ENCODE measurements at regions not wholly inside any gene's neighbourhood (a gene's known extent, or its start where the extent isn't known, plus 50 kb on each side); places are given as distances from the start of the nearest gene placed in this dataset.

DNA sequence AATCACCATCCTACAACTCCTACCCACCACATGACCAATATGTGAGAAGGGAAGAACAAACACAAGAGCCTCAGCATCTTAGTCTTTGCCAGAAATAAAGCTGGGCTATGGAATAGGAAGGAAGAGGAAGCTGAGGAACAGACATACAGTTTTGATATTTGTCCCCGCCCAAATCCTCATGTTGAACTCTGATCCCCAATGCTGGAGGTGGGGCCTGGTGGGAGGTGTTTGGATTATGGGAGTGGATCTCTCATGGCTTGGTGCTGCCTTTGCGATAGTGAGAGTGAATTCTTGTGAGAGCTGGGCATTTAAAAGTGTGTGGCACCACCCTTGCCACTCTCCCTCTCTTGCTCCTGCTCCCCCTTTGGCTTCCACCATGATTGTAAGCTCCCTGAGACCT is 52.4 kb upstream of the NLK start:
- H3K4me2 ChIP-seq (ENCODE audit: low read length) = no peak overlapping the region
- H3K79me2 ChIP-seq (ENCODE audit: insufficient read depth, low read depth, low read length) = no peaks in the 10 kb centered on the region
- H2AFZ ChIP-seq (ENCODE audit: low read length) = no peak overlapping the region
- no peaks in the 10 kb centered on the region for H4K20me1 ChIP-seq (ENCODE audit: insufficient read depth, low read length)
- peaks cover 4% of the 10 kb centered on the region for H3K4me1 ChIP-seq (ENCODE audit: insufficient read depth, low read length, poor library complexity, severe bottlenecking)
- H3K4me3 ChIP-seq (ENCODE audit: low read depth, low read length, poor library complexity, severe bottlenecking) = no peak overlapping the region
- no peaks in the 10 kb centered on the region for H3K9me2 ChIP-seq (ENCODE audit: insufficient read depth, low read length)
- H3K9me3 ChIP-seq (ENCODE audit: low read length) = no peaks in the 10 kb centered on the region
- intact Hi-C loops (cut with micrococcal nuclease; ENCODE audit: unreplicated experiment) = no loop called here
- TF ChIP-seq CTCF (conservative IDR thresholded peaks at IDR 0.05; ENCODE audit: low read length) (no peak), EZH2phosphoT487 (IDR thresholded peaks at IDR 0.05; ENCODE audit: borderline replicate concordance, low read depth, low read length) (no peak)
- no TSS peak for BruUV-seq (replicated peaks)
- H3K27ac ChIP-seq (ENCODE audit: low read depth, low read length, poor library complexity, severe bottlenecking) = no peak overlapping the region
- ChIA-PET CTCF (ENCODE audit: unreplicated experiment) (no interaction called here), POLR2A (no interaction called here)
- H3K36me3 ChIP-seq (ENCODE audit: insufficient read depth, low read length) = no peaks in the 10 kb centered on the region
- no peak for DNase-seq (ENCODE audit: low spot score)

- TF ChIP-seq CTCF (conservative IDR thresholded peaks at IDR 0.05; ENCODE audit: low read length) (no peak), EZH2phosphoT487 (IDR thresholded peaks at IDR 0.05; ENCODE audit: borderline replicate concordance, low read depth, low read length) (no peak)
- DNase-seq (ENCODE audit: low spot score) = no peak
- H3K4me3 ChIP-seq (ENCODE audit: low read depth, low read length, poor library complexity, severe bottlenecking) = no peak overlapping the region
- ChIA-PET POLR2A (no interaction called here), CTCF (ENCODE audit: unreplicated experiment) (no interaction called here)
- intact Hi-C loops (cut with micrococcal nuclease; ENCODE audit: unreplicated experiment) = no loop called here
- no peak overlapping the region for H3K27ac ChIP-seq (ENCODE audit: low read depth, low read length, poor library complexity, severe bottlenecking)
- no peaks in the 10 kb centered on the region for H3K36me3 ChIP-seq (ENCODE audit: insufficient read depth, low read length)
- H3K79me2 ChIP-seq (ENCODE audit: insufficient read depth, low read depth, low read length) = no peaks in the 10 kb centered on the region
- no peak overlapping the region for H2AFZ ChIP-seq (ENCODE audit: low read length)
- H3K9me2 ChIP-seq (ENCODE audit: insufficient read depth, low read length) = no peaks in the 10 kb centered on the region
- H3K9me3 ChIP-seq (ENCODE audit: low read length) = no peaks in the 10 kb centered on the region
- no TSS peak for BruUV-seq (replicated peaks)
- H4K20me1 ChIP-seq (ENCODE audit: insufficient read depth, low read length) = no peaks in the 10 kb centered on the region
- no peaks in the 10 kb centered on the region for H3K4me1 ChIP-seq (ENCODE audit: insufficient read depth, low read length, poor library complexity, severe bottlenecking)
- no peak overlapping the region for H3K4me2 ChIP-seq (ENCODE audit: low read length)
These were observed 51.5 kb upstream of the NLK start for GRCh38 chr17:27990979-27991378.

- H3K9me2 ChIP-seq (ENCODE audit: insufficient read depth, low read length) = no peaks in the 10 kb centered on the region
- H3K4me3 ChIP-seq (ENCODE audit: low read depth, low read length, poor library complexity, severe bottlenecking) = no peak overlapping the region
- DNase-seq (ENCODE audit: low spot score) = no peak
- intact Hi-C loops (cut with micrococcal nuclease; ENCODE audit: unreplicated experiment) = no loop called here
- TF ChIP-seq EZH2phosphoT487 (IDR thresholded peaks at IDR 0.05; ENCODE audit: borderline replicate concordance, low read depth, low read length) (no peak), CTCF (conservative IDR thresholded peaks at IDR 0.05; ENCODE audit: low read length) (no peak)
- no peak overlapping the region for H3K4me2 ChIP-seq (ENCODE audit: low read length)
- no peaks in the 10 kb centered on the region for H4K20me1 ChIP-seq (ENCODE audit: insufficient read depth, low read length)
- ChIA-PET POLR2A (no interaction called here), CTCF (ENCODE audit: unreplicated experiment) (no interaction called here)
- no peaks in the 10 kb centered on the region for H3K79me2 ChIP-seq (ENCODE audit: insufficient read depth, low read depth, low read length)
- no peaks in the 10 kb centered on the region for H3K4me1 ChIP-seq (ENCODE audit: insufficient read depth, low read length, poor library complexity, severe bottlenecking)
- no peak overlapping the region for H2AFZ ChIP-seq (ENCODE audit: low read length)
- no peaks in the 10 kb centered on the region for H3K9me3 ChIP-seq (ENCODE audit: low read length)
- no peaks in the 10 kb centered on the region for H3K36me3 ChIP-seq (ENCODE audit: insufficient read depth, low read length)
- BruUV-seq (replicated peaks) = no TSS peak
- H3K27ac ChIP-seq (ENCODE audit: low read depth, low read length, poor library complexity, severe bottlenecking) = no peak overlapping the region
These were observed 50.9 kb upstream of the NLK start for GRCh38 chr17:27991462-27991993.

Measured in OCI-LY7 (cell line).